ENCODE measurements at regions not wholly inside any gene's neighbourhood (a gene's known extent, or its start where the extent isn't known, plus 50 kb on each side); places are given as distances from the start of the nearest gene placed in this dataset.

DNA sequence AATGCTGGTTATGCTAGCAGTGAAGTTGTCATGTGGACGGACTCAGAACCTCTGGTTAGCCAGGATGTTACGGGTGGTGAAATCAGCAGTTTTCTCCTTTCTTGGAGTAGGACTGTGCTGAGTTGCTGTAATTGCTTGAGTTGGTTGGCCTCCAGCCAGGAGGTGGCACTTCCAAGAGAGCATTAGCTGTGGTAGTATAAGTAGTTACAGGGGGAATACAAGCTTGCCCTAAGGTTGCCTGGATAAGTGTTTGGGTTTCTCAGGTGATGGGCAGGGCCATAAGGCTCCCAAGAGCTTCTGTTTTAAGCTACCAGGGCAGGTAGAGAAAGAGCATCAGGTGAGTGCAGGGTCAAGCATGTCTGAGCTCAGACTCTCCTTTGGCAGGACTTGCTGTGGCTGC is 103.0 kb downstream of the ZNF518B start:
- no peak overlapping the region for H2BK20ac ChIP-seq (ENCODE audit: low read depth, low read length)
- H3K9me1 ChIP-seq (ENCODE audit: insufficient read depth, low read length), result no peaks in the 10 kb centered on the region
- DNase-seq, result no peak
- dilution Hi-C loops (cut with HindIII; ENCODE audit: low sequenced_read_pairs, unreplicated experiment) (no loop called here), in situ Hi-C loops (cut with MboI; ENCODE audit: low sequenced_read_pairs) (no loop called here), intact Hi-C loops (cut with micrococcal nuclease) (no loop called here)
- H3K23ac ChIP-seq (ENCODE audit: low read depth, low read length), result no peak overlapping the region
- H3K27me3 ChIP-seq (ENCODE audit: control insufficient read depth, insufficient read depth, low read length), result no peaks in the 10 kb centered on the region
- H2BK120ac ChIP-seq (ENCODE audit: low read depth, low read length), result no peak overlapping the region
- H2BK5ac ChIP-seq (ENCODE audit: low read depth, low read length, poor library complexity, severe bottlenecking), result no peak overlapping the region
- 50% methylated on average over 2 of the region's 2 CpGs; no CpG with 5 or more reads in 1 of the 2 experiments for WGBS, 2 experiments (ENCODE audit: extremely low coverage in 2 of 2, insufficient read length in 1 of 2)
- no peak overlapping the region for H3K56ac ChIP-seq (ENCODE audit: extremely low read depth, insufficient read depth, low read length)
- H3K14ac ChIP-seq (replicated peaks; ENCODE audit: low read depth, low read length), result no peak overlapping the region
- no peak overlapping the region for H4K5ac ChIP-seq (ENCODE audit: low read depth, low read length)
- H3K18ac ChIP-seq (ENCODE audit: low read depth, low read length), result no peak overlapping the region
- H3K9me3 ChIP-seq (ENCODE audit: control insufficient read depth, insufficient read depth, low read length), result peaks cover 5% of the 10 kb centered on the region; the same call in 1 of the 2 replicates
- BruUV-seq (replicated peaks), result no TSS peak
- no peak overlapping the region for H3K9ac ChIP-seq (ENCODE audit: low read depth, low read length)
- H4K8ac ChIP-seq (ENCODE audit: low read depth in 2 of 2, low read length in 2 of 2), result no peak overlapping the region
- H2AK9ac ChIP-seq (replicated peaks; ENCODE audit: low read depth, low read length, poor library complexity), result no peak overlapping the region
- no peaks in the 10 kb centered on the region for H4K20me1 ChIP-seq (ENCODE audit: insufficient read depth, low read length)
- TF ChIP-seq MAFK (IDR thresholded peaks at IDR 0.05; ENCODE audit: low read depth, low read length) (no peak), CEBPB (IDR thresholded peaks at IDR 0.05; ENCODE audit: low read depth, low read length) (no peak), MXI1 (IDR thresholded peaks at IDR 0.05; ENCODE audit: borderline replicate concordance, low read depth, low read length) (no peak), RAD21 (IDR thresholded peaks at IDR 0.05; ENCODE audit: low read length) (no peak), SMC3 (IDR thresholded peaks at IDR 0.05; ENCODE audit: low read depth, low read length) (no peak)
- TF ChIP-seq, protein P1, sequence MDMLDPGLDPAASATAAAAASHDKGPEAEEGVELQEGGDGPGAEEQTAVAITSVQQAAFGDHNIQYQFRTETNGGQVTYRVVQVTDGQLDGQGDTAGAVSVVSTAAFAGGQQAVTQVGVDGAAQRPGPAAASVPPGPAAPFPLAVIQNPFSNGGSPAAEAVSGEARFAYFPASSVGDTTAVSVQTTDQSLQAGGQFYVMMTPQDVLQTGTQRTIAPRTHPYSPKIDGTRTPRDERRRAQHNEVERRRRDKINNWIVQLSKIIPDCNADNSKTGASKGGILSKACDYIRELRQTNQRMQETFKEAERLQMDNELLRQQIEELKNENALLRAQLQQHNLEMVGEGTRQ (IDR thresholded peaks at IDR 0.05; ENCODE audit: low read depth, low read length), result no peak
- H3K36me3 ChIP-seq (ENCODE audit: control insufficient read depth, insufficient read depth, low read length), result no peaks in the 10 kb centered on the region
- no peak overlapping the region for H3K27ac ChIP-seq (ENCODE audit: insufficient read depth, low read length)
- ChIA-PET POLR2A (ENCODE audit: unreplicated experiment) (no interaction called here), CTCF (no interaction called here)
- H3K4me3 ChIP-seq (ENCODE audit: insufficient read depth, low read depth, low read length), result no peak overlapping the region
- no peaks in the 10 kb centered on the region for H3K4me1 ChIP-seq (ENCODE audit: control insufficient read depth, insufficient read depth, low read length)
- H2AFZ ChIP-seq (replicated peaks; ENCODE audit: low read length, poor library complexity), result no peak overlapping the region
- no peak overlapping the region for H3K4me2 ChIP-seq (ENCODE audit: low read depth, low read length)
- no peaks in the 10 kb centered on the region for H3K79me1 ChIP-seq (ENCODE audit: low read depth in 1 of 2, low read length in 2 of 2)
- no peak for ATAC-seq (ENCODE audit: low read depth)
- no peak overlapping the region for H4K91ac ChIP-seq (ENCODE audit: insufficient read depth, low read depth, low read length)
- H3K4ac ChIP-seq (ENCODE audit: low read depth, low read length), result no peak overlapping the region
- no peak overlapping the region for H2BK15ac ChIP-seq (ENCODE audit: low read depth, low read length)
- no peak overlapping the region for H2AK5ac ChIP-seq (ENCODE audit: low read depth, low read length)
